ENCODE measurements at regions not wholly inside any gene's neighbourhood (a gene's known extent, or its start where the extent isn't known, plus 50 kb on each side); places are given as distances from the start of the nearest gene placed in this dataset.

- no peak for TF ChIP-seq CTCF (IDR thresholded peaks at IDR 0.05; ENCODE audit: low read depth, low read length)
- TF ChIP-seq MYC (IDR thresholded peaks at IDR 0.05; ENCODE audit: low read depth, low read length), result no peak
- TF ChIP-seq MAX (IDR thresholded peaks at IDR 0.05; ENCODE audit: low read depth, low read length), result no peak
- TF ChIP-seq POLR2A (IDR thresholded peaks at IDR 0.05; ENCODE audit: extremely low read depth, insufficient read length), result no peak
Observed at GRCh38 chr1:201715801-201716741, 112.9 kb upstream of the IPO9 start.

All from NB4 (cell line).